GM21825 (cell line): ENCODE measurements at regions not wholly inside any gene's neighbourhood (a gene's known extent, or its start where the extent isn't known, plus 50 kb on each side); places are given as distances from the start of the nearest gene placed in this dataset.
"Not testable (repeated sequence)": the region's sequence is repeated elsewhere in the genome, so short reads cannot be mapped to it uniquely, and the experiment has no call there.

Source experiments
- ATAC-seq: cut with Tn5 transposase; IDR thresholded peaks from one replicate; pipeline ENCODE4 v1.9.1; 2021; ENCODE audit warnings: mild to moderate bottlenecking, moderate library complexity; ENCODE audit not compliant: unreplicated experiment

DNA sequence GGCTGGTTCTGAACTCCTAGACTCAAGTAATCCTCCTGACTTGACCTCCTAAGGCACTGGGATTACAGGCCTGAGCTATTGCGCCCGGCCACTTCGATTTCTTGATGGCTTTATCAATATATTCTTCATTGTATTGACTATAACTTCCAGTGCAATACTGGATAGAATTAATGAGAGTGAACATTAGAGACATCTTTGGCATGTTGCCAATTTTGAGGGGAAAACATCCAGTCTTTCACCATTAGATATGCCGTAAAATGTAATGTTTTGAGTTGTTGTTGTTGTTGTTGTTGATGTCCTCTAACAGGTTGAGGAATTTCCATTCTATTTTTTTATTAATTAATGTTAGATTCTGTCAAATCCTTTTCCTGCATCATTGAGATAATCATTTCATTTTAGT, 578.9 kb downstream of the ZWINT start:
- no peak for ATAC-seq

GRCh38 chr10:55766212-55766611, 594.8 kb downstream of the ZWINT start:
- ATAC-seq = no peak

DNA sequence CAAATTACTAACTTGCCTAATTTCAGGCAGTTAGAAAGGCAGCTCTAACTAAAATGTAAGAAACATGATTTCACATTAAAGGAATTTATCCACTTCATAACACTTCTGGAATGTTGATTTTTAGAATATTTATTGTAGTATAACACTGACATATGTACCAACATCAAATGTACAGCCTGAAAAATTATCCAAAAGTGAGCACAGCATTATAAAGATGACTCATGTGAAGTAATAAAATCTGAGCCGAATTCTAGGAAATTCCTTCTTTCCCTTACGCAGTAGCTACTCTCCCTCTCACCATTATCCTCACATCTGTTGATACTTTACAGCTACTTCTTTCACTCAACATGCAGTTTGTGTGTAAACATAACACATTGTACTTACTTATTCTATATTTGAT, 610.6 kb downstream of the ZWINT start:
- no peak for ATAC-seq

DNA sequence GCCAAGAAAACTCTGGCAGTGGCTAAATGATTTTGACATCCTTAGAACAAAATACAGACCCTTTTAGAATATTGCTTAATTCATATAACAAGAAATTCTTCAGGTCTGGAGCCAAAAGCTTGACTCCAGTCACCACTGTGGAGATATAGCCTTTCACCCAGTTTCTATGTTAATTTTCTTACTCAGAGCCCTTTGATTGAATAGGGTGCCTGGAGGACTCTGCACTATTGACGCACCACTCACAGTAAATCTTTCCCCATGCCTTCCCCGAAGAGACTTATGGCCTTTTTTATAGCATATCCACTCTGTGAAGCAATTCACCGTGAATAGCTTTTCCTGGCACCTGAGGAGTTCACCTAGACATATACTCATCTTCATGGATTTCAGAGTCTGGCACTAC, 613.8 kb downstream of the ZWINT start:
- ATAC-seq = no peak

DNA sequence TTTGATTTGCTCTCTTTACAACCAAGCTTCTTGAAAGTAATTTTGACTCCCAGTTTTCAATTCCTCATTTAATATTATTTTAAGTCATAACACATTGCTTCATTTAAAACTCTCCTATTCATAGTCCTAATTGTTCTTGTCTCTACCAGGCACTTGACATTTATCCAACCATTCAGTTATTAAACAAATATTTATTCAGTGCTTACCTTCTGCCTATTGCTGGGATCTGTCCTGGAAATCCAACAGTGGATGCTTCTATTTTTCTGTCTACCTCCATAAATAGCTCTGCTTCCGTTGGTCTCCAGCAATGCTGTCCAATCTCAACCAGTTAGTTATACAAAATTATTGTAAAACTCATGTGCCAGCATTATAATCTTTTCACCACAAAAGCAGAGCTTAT, 615.1 kb downstream of the ZWINT start:
- no peak for ATAC-seq

DNA sequence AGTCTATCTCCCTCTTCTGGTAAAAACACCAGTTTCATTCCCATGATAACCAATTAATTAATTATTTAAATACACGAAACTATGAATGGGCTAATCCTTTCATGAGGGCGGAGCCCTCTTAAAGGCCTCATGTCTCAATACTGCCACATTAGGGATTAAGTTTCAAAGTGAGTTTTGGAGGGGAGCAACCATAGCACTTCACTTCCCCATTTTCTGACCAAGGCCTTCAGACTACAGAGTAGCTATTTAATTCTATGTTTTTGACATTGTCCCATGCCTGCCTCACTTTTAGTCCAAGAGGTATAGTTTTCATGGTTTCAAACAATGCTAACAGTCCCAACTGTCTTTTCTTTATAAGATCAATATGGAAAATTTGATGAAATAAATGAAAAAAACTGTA, 618.6 kb downstream of the ZWINT start:
- ATAC-seq = no peak

- not testable (repeated sequence) for ATAC-seq
These were observed 620.3 kb downstream of the ZWINT start for GRCh38 chr10:55740767-55741166.

DNA sequence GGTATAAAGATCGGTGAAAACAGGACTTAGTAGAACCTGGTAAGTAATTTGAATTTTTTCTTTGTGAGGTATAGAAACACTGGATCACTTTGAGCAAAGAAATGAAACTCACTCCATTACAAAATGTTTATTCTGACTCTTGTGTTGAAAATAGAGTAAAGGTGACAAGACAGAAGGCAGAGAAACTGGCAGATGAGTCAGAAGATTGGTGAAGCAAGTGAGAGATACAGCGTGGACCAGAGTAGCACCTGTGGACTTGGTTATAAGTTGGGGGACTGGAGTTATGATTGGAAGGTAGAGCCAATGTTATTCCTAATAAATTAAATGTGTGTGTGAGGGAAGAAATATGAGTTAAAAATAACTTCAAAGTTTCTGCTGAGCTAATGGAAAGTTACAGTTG, 620.9 kb downstream of the ZWINT start:
- no peak for ATAC-seq

DNA sequence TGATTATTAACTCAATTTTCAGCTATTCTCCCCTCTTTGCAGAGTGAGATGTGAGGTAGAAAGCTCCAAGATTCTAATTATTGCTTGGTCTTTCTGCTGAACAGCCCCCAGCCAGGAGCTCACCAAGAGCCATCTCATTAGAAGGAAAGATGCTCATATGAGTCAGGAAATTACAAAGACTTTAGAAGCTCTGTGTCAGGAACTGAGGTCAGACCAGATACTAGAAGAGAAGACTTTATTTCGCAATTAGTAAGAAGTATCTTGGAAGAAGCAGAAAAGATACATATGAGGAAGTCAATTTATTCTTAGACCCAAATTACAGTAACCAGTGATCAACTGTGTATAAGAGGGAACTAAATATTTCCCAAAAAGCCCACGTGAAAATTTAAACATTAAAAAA, 626.9 kb downstream of the ZWINT start:
- ATAC-seq = no peak

GRCh38 chr10:55704950-55705349, 656.1 kb downstream of the ZWINT start:
- no peak for ATAC-seq

- ATAC-seq = no peak
These were observed 692.6 kb downstream of the ZWINT start for GRCh38 chr10:55668326-55668922.

GRCh38 chr10:55653531-55653930, 707.5 kb downstream of the ZWINT start:
- no peak for ATAC-seq

- no peak for ATAC-seq
These were observed 719.5 kb downstream of the ZWINT start for GRCh38 chr10:55641601-55642000.

DNA sequence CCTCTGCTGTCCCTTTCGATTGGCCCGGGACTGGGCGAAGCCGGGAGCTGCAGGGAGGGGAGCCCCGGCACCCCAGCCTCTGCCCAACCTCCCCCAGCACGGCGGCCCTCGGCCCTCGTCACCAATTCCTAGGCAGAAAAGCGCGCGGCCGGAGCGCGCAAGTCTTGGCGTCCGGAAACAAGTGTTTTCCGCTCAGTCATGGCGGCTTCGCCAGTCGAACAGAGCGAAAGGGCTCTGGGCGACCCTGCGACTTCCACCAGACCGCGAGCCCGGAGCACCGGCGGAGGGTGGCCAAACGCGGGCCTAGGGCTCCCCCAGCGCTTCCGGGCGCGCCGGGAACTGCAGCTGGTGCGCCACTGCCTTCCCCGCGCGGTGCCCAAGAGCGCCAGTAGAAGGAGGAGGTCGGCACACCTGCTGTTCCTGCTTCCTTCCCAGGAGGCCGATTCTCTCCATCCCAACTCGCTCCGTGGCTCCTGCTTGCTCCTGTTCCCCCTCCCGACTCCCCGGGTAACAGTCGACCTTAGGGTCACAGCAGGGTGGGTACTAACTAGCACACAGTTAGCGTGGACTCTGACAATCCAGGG, 729.9 kb downstream of the ZWINT start:
- ATAC-seq = peak; percentile 92

GRCh38 chr10:55630491-55631056, 730.5 kb downstream of the ZWINT start:
- ATAC-seq = no peak

DNA sequence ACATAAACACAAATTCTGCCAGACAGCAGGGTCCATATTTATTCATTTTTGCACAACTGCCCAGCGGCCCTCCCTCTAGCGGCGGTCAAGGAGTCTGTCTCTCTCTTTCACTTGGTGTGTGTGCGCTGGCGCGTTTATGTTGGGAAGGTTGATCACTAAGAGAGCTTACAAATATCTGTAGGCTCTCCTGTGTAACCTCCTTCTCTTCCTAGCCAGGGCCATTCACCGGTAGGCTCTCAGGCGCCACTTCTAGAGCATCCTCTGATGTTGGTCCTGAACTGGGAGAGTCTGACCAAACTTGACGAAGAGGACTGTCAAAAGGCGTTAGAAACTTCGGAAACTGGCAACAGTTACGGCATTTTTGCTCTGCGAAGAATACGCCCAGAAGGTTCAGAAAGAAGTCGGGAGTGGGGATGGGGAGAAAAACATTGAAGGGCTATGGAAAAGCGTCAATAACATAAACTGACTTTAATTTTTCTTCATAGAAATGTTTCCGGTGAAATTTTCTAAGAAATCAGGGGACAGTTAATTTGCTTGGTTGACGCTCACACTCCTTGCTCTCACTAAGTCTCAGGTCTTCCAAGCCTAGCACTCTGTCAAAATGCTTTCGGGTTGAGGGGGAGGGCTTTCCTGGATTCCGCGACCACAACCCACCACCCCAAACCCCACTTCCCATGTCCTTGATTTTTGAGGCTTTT, 731.1 kb downstream of the ZWINT start:
- no peak for ATAC-seq

GRCh38 chr10:55628260-55628701, 732.8 kb downstream of the ZWINT start:
- ATAC-seq = no peak

- ATAC-seq = no peak
These were observed 733.5 kb downstream of the ZWINT start for GRCh38 chr10:55627501-55628051.

GRCh38 chr10:55601690-55602478, 759.2 kb downstream of the ZWINT start:
- ATAC-seq = not testable (repeated sequence)

DNA sequence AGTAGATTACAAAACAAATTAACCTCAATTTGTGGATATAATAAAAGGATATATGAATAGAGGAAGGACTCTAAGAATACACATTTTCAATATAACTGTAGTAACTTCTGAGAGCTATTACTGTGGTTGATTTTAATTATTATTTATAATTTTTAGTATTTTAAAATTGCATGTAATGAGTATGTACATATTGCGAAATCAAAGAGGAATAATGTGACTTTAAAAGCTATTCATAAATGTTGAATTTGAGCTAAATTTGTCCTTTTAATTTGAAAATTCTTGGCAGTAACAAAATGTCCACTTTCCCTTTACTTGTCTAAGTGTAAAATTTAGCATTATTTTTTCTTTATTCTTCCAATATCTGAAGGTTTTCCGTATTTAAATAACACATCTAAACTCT, 750.6 kb upstream of the PCDH15 start:
- no peak for ATAC-seq

- ATAC-seq = no peak
These were observed 749.2 kb upstream of the PCDH15 start for GRCh38 chr10:55550236-55550635.
